DOHH2 (cell line): ENCODE measurements at regions not wholly inside any gene's neighbourhood (a gene's known extent, or its start where the extent isn't known, plus 50 kb on each side); places are given as distances from the start of the nearest gene placed in this dataset.

Experiments
- H3F3A ChIP-seq: fragments of 200-600 bp; sonication (generic), shearing (Covaris generic); 2 replicates; pipeline ENCODE4 v1.6.0; 2016; ENCODE audit warnings: antibody characterized with exemption, mild to moderate bottlenecking; ENCODE audit not compliant: control insufficient read depth, insufficient read depth
- H3K27ac ChIP-seq: fragments of 200-600 bp; sonication (generic); 2 replicates; pipeline ENCODE4 v1.5.1; 2014; ENCODE audit warnings: low read depth, mild to moderate bottlenecking, low read length, moderate library complexity
- H3K27me3 ChIP-seq: fragments of 200-600 bp; sonication (generic); 2 replicates; pipeline ENCODE4 v1.6.1; 2014; ENCODE audit warnings: mild to moderate bottlenecking, low read length, mixed read lengths; ENCODE audit not compliant: control insufficient read depth
- H3K36me3 ChIP-seq: fragments of 200-600 bp; sonication (generic); 2 replicates; pipeline ENCODE4 v1.6.1; 2014; ENCODE audit warnings: mild to moderate bottlenecking, low read length, moderate library complexity, mixed read lengths; ENCODE audit not compliant: control insufficient read depth
- H3K4me1 ChIP-seq: fragments of 200-600 bp; sonication (generic); 2 replicates; pipeline ENCODE4 v1.6.1; 2014; ENCODE audit warnings: mild to moderate bottlenecking, low read length, mixed read lengths; ENCODE audit not compliant: control insufficient read depth
- H3K4me2 ChIP-seq: fragments of 200-600 bp; sonication (generic); 2 replicates; pipeline ENCODE4 v1.6.0; 2014; ENCODE audit warnings: mild to moderate bottlenecking, low read length, moderate library complexity
- H3K4me3 ChIP-seq: fragments of 200-600 bp; sonication (generic); 2 replicates; pipeline ENCODE4 v1.5.1; 2014; ENCODE audit warnings: mild to moderate bottlenecking, low read length, mixed read lengths
- H3K79me2 ChIP-seq: fragments of 200-600 bp; sonication (generic); 2 replicates; pipeline ENCODE4 v1.6.1; 2014; ENCODE audit warnings: mild to moderate bottlenecking, low read length, mixed read lengths; ENCODE audit not compliant: control insufficient read depth
- H3K9me2 ChIP-seq: fragments of 200-600 bp; sonication (generic); replicated peaks from 2 replicates; pipeline ENCODE4 v1.6.1; 2014; ENCODE audit warnings: mild to moderate bottlenecking, low read length, mixed read lengths; ENCODE audit not compliant: control insufficient read depth
- H3K9me3 ChIP-seq: fragments of 200-600 bp; sonication (generic); 2 replicates; pipeline ENCODE4 v1.6.1; 2014; ENCODE audit warnings: antibody characterized with exemption, low read length, mixed read lengths; ENCODE audit not compliant: control insufficient read depth, insufficient read depth
- H4K20me1 ChIP-seq: fragments of 200-600 bp; sonication (generic); 2 replicates; pipeline ENCODE4 v1.6.0; 2014; ENCODE audit warnings: low read depth, mild to moderate bottlenecking, antibody characterized with exemption, low read length, moderate library complexity; ENCODE audit not compliant: control insufficient read depth, insufficient read depth
- CTCF ChIP-seq: fragments of 200-600 bp; sonication (generic); IDR thresholded peaks from one replicate; pipeline ENCODE4 v1.5.1; 2014; ENCODE audit warnings: antibody characterized with exemption, mild to moderate bottlenecking, low read depth, low read length; ENCODE audit not compliant: poor library complexity, severe bottlenecking
- EZH2phosphoT487 ChIP-seq: fragments of 200-600 bp; sonication (generic); IDR thresholded peaks from 2 replicates; pipeline ENCODE4 v1.6.1; 2017; ENCODE audit warnings: borderline replicate concordance, mild to moderate bottlenecking, antibody characterized with exemption, low read length, moderate library complexity, mixed read lengths

- Histone ChIP-seq H3F3A (no peaks in the 10 kb centered on the region), H3K27me3 (no peaks in the 10 kb centered on the region), H3K4me3 (no peak overlapping the region), H3K36me3 (no peaks in the 10 kb centered on the region), H3K9me2 (no peaks in the 10 kb centered on the region), H3K4me1 (no peaks in the 10 kb centered on the region), H4K20me1 (no peaks in the 10 kb centered on the region), H3K79me2 (no peaks in the 10 kb centered on the region), H3K4me2 (no peak overlapping the region), H3K9me3 (no peaks in the 10 kb centered on the region), H3K27ac (no peak overlapping the region)
- TF ChIP-seq EZH2phosphoT487: no peak
- no peak for TF ChIP-seq CTCF
Observed at GRCh38 chr1:214843281-214843680, 239.3 kb upstream of the KCNK2 start.

- Histone ChIP-seq H3K79me2 (no peaks in the 10 kb centered on the region), H3K27me3 (no peaks in the 10 kb centered on the region), H3K9me2 (no peaks in the 10 kb centered on the region), H3K4me3 (no peak overlapping the region), H4K20me1 (no peaks in the 10 kb centered on the region), H3K36me3 (no peaks in the 10 kb centered on the region), H3K9me3 (no peaks in the 10 kb centered on the region), H3K27ac (no peak overlapping the region), H3K4me2 (no peak overlapping the region), H3F3A (no peaks in the 10 kb centered on the region), H3K4me1 (no peaks in the 10 kb centered on the region)
- TF ChIP-seq CTCF (no peak), EZH2phosphoT487 (no peak)
Observed at GRCh38 chr1:214844319-214844718, 238.2 kb upstream of the KCNK2 start.

- Histone ChIP-seq H3K9me2 (no peaks in the 10 kb centered on the region), H3K27ac (no peak overlapping the region), H3K4me3 (no peak overlapping the region), H3K4me1 (no peaks in the 10 kb centered on the region), H3K9me3 (no peaks in the 10 kb centered on the region), H3F3A (no peaks in the 10 kb centered on the region), H3K4me2 (no peak overlapping the region), H3K27me3 (no peaks in the 10 kb centered on the region), H3K79me2 (no peaks in the 10 kb centered on the region), H4K20me1 (no peaks in the 10 kb centered on the region), H3K36me3 (no peaks in the 10 kb centered on the region)
- TF ChIP-seq CTCF (no peak), EZH2phosphoT487 (no peak)
Observed at GRCh38 chr1:214846276-214846675, 236.3 kb upstream of the KCNK2 start.
